Endothelial cell of umbilical vein (primary cell): ENCODE measurements at regions not wholly inside any gene's neighbourhood (a gene's known extent, or its start where the extent isn't known, plus 50 kb on each side); places are given as distances from the start of the nearest gene placed in this dataset.

Experiments
- EZH2 ChIP-seq: IDR thresholded peaks from 2 replicates; pipeline ENCODE4 v1.6.1; 2012; ENCODE audit warnings: borderline replicate concordance, low read depth, mild to moderate bottlenecking, moderate library complexity, low read length, inconsistent platforms; ENCODE audit not compliant: severe bottlenecking
- POLR2A ChIP-seq: IDR thresholded peaks from 2 replicates; pipeline ENCODE4 v1.6.1; 2012; ENCODE audit warnings: low read depth, mild to moderate bottlenecking, control low read depth, low read length
- TF ChIP-seq, protein P1 (sequence below), 2 donors: IDR thresholded peaks; 1 replicate in 1 of 2; 2 replicates in 1 of 2; pipeline ENCODE4 v1.5.1; 2011; ENCODE audit warnings: low read length in 2 of 2, mild to moderate bottlenecking in 2 of 2, moderate library complexity in 2 of 2, control low read depth in 1 of 2, inconsistent platforms in 1 of 2, low read depth in 1 of 2; ENCODE audit not compliant: insufficient read depth in 1 of 2; ENCODE audit errors: extremely low read depth in 1 of 2
- TF ChIP-seq, protein P2 (sequence below): IDR thresholded peaks from 2 replicates; pipeline ENCODE4 v1.6.1; 2011; ENCODE audit not compliant: insufficient read depth, insufficient read length

DNA sequence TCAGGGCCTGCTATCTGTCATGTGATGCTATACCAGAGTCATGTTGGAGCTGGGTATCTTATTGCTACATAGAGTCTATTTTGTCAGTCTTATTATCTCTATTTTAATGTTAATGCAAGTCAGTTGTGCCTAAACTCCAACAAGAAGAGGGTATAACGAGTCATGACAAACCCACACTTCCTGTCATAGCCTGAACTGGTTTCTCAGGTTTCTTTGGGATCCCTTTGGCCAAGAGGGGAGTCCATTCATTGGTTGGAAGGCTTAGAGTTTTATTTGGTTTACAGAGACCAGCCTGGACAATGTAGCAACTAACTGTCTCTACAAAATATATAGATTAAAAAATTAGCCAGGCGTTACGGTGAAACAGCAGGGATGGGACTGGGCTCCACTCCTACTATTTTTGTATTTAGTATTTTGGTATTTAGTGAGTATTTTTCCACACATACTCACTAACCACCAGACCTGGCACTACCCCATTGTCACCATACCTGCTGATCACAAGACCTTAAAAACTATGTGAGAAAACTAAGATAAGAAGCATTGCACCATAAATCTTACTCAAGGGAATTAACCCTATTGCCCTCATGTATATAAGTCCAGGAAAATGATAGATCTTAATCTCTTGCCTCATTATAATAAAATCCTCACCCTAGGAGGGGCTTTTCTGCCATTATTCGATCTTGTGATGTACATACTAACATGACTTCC is 387.5 kb downstream of the IPO8 start:
- TF ChIP-seq, protein P1, sequence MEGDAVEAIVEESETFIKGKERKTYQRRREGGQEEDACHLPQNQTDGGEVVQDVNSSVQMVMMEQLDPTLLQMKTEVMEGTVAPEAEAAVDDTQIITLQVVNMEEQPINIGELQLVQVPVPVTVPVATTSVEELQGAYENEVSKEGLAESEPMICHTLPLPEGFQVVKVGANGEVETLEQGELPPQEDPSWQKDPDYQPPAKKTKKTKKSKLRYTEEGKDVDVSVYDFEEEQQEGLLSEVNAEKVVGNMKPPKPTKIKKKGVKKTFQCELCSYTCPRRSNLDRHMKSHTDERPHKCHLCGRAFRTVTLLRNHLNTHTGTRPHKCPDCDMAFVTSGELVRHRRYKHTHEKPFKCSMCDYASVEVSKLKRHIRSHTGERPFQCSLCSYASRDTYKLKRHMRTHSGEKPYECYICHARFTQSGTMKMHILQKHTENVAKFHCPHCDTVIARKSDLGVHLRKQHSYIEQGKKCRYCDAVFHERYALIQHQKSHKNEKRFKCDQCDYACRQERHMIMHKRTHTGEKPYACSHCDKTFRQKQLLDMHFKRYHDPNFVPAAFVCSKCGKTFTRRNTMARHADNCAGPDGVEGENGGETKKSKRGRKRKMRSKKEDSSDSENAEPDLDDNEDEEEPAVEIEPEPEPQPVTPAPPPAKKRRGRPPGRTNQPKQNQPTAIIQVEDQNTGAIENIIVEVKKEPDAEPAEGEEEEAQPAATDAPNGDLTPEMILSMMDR (IDR thresholded peaks at IDR 0.05; ENCODE audit: extremely low read depth in 1 of 2, insufficient read depth in 1 of 2, low read depth in 1 of 2, low read length in 2 of 2), result no peak
- TF ChIP-seq EZH2 (no peak), POLR2A (no peak)
- TF ChIP-seq, protein P2, sequence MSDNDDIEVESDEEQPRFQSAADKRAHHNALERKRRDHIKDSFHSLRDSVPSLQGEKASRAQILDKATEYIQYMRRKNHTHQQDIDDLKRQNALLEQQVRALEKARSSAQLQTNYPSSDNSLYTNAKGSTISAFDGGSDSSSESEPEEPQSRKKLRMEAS, result no peak
